ENCODE measurements at regions not wholly inside any gene's neighbourhood (a gene's known extent, or its start where the extent isn't known, plus 50 kb on each side); places are given as distances from the start of the nearest gene placed in this dataset.
A peak's percentile ranks its signal among the peaks of the same experiment; 100 is the strongest.

- H3K36me3 Mint-ChIP-seq (ENCODE audit: low read depth), result peaks cover 2% of the 10 kb centered on the region
- no peak overlapping the region for H3K4me3 ChIP-seq (ENCODE audit: low read length)
- no peaks in the 10 kb centered on the region for H3K36me3 ChIP-seq (ENCODE audit: control insufficient read depth, insufficient read depth, low read length)
- peaks cover 6% of the 10 kb centered on the region for H3K27me3 Mint-ChIP-seq (ENCODE audit: insufficient read depth)
- peaks cover 9% of the 10 kb centered on the region for H3K9me3 ChIP-seq (ENCODE audit: control insufficient read depth, low read length)
- no peak overlapping the region for H3K9ac ChIP-seq (ENCODE audit: extremely low read depth, low read length, poor library complexity, severe bottlenecking)
- WGBS, 2 experiments (ENCODE audit: insufficient coverage in 1 of 2, insufficient read length in 1 of 2), result 93% methylated on average over 2 of the region's 2 CpGs; no CpG with 5 or more reads in 1 of the 2 experiments
- peaks cover 25% of the 10 kb centered on the region for H3K9me3 Mint-ChIP-seq
- H3K4me3 Mint-ChIP-seq, result no peak overlapping the region
- H3K4me1 Mint-ChIP-seq, result peaks cover 41% of the 10 kb centered on the region
- H3K27me3 ChIP-seq (ENCODE audit: control insufficient read depth, insufficient read depth, low read length, poor library complexity, severe bottlenecking), result no peaks in the 10 kb centered on the region
- H3K27ac Mint-ChIP-seq, result no peak overlapping the region
- TF ChIP-seq, protein P1, sequence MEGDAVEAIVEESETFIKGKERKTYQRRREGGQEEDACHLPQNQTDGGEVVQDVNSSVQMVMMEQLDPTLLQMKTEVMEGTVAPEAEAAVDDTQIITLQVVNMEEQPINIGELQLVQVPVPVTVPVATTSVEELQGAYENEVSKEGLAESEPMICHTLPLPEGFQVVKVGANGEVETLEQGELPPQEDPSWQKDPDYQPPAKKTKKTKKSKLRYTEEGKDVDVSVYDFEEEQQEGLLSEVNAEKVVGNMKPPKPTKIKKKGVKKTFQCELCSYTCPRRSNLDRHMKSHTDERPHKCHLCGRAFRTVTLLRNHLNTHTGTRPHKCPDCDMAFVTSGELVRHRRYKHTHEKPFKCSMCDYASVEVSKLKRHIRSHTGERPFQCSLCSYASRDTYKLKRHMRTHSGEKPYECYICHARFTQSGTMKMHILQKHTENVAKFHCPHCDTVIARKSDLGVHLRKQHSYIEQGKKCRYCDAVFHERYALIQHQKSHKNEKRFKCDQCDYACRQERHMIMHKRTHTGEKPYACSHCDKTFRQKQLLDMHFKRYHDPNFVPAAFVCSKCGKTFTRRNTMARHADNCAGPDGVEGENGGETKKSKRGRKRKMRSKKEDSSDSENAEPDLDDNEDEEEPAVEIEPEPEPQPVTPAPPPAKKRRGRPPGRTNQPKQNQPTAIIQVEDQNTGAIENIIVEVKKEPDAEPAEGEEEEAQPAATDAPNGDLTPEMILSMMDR (conservative IDR thresholded peaks at IDR 0.05), result no peak
- H3K27ac ChIP-seq (ENCODE audit: low read depth, low read length), result no peak overlapping the region
- no peak for DNase-seq
- peaks cover 8% of the 10 kb centered on the region for H3K4me1 ChIP-seq (ENCODE audit: control insufficient read depth, insufficient read depth, low read length)
These were observed 501.3 kb downstream of the GRIN2A start for GRCh38 chr16:9680968-9681367.

DNA sequence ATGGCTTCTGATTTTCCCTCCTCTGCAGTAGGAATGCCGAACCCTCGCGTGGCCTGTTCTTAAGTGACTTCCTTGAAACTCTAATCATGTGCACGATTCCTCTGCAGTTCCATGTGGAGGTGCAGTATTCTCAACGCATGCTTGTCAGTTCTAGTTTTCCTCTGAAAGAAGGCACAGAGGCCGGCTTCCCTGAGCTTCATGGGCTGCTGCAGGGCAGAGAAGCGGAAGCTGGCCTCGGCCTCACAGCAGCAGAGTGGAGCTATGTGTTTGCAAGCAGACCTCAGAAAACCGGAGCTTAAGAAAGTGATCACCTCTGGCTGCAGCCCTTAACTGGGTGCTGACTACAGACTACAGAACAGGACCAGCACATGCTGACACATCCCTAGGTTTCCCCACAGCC lies 500.7 kb downstream of the GRIN2A start:
- Mint-ChIP-seq H3K27me3 (ENCODE audit: insufficient read depth) (peaks cover 2% of the 10 kb centered on the region), H3K36me3 (ENCODE audit: low read depth) (peaks cover 2% of the 10 kb centered on the region), H3K27ac (no peak overlapping the region), H3K4me3 (no peak overlapping the region), H3K4me1 (peaks cover 40% of the 10 kb centered on the region), H3K9me3 (peaks cover 19% of the 10 kb centered on the region)
- 84 to 86% methylated on average over 9 of the region's 9 CpGs for WGBS, 2 experiments (ENCODE audit: insufficient coverage in 1 of 2, insufficient read length in 1 of 2)
- DNase-seq, result peak; percentile 64
- no peaks in the 10 kb centered on the region for H3K27me3 ChIP-seq (ENCODE audit: control insufficient read depth, insufficient read depth, low read length, poor library complexity, severe bottlenecking)
- no peak overlapping the region for H3K4me3 ChIP-seq (ENCODE audit: low read length)
- TF ChIP-seq, protein P1 (conservative IDR thresholded peaks at IDR 0.05), result no peak
- H3K36me3 ChIP-seq (ENCODE audit: control insufficient read depth, insufficient read depth, low read length), result no peaks in the 10 kb centered on the region
- H3K9me3 ChIP-seq (ENCODE audit: control insufficient read depth, low read length), result peaks cover 9% of the 10 kb centered on the region
- H3K9ac ChIP-seq (ENCODE audit: extremely low read depth, low read length, poor library complexity, severe bottlenecking), result no peak overlapping the region
- H3K27ac ChIP-seq (ENCODE audit: low read depth, low read length), result no peak overlapping the region
- H3K4me1 ChIP-seq (ENCODE audit: control insufficient read depth, insufficient read depth, low read length), result peaks cover 8% of the 10 kb centered on the region

GRCh38 chr16:9682320-9682719 lies 499.9 kb downstream of the GRIN2A start:
- Mint-ChIP-seq H3K4me3 (no peak overlapping the region), H3K27me3 (ENCODE audit: insufficient read depth) (no peaks in the 10 kb centered on the region), H3K27ac (peak overlapping the region; percentile 39), H3K9me3 (peaks cover 15% of the 10 kb centered on the region), H3K4me1 (peaks cover 35% of the 10 kb centered on the region), H3K36me3 (ENCODE audit: low read depth) (peaks cover 2% of the 10 kb centered on the region)
- H3K9me3 ChIP-seq (ENCODE audit: control insufficient read depth, low read length), result peaks cover 9% of the 10 kb centered on the region
- peaks cover 8% of the 10 kb centered on the region for H3K4me1 ChIP-seq (ENCODE audit: control insufficient read depth, insufficient read depth, low read length)
- H3K27me3 ChIP-seq (ENCODE audit: control insufficient read depth, insufficient read depth, low read length, poor library complexity, severe bottlenecking), result no peaks in the 10 kb centered on the region
- H3K36me3 ChIP-seq (ENCODE audit: control insufficient read depth, insufficient read depth, low read length), result no peaks in the 10 kb centered on the region
- no peak overlapping the region for H3K4me3 ChIP-seq (ENCODE audit: low read length)
- H3K9ac ChIP-seq (ENCODE audit: extremely low read depth, low read length, poor library complexity, severe bottlenecking), result no peak overlapping the region
- no peak overlapping the region for H3K27ac ChIP-seq (ENCODE audit: low read depth, low read length)
- TF ChIP-seq, protein P1 (conservative IDR thresholded peaks at IDR 0.05), result no peak
- 75% methylated on average over 2 of the region's 2 CpGs; no CpG with 5 or more reads in 1 of the 2 experiments for WGBS, 2 experiments (ENCODE audit: insufficient coverage in 1 of 2, insufficient read length in 1 of 2)
- peak; percentile 57 for DNase-seq
